OCI-LY7 (cell line): ENCODE measurements at regions not wholly inside any gene's neighbourhood (a gene's known extent, or its start where the extent isn't known, plus 50 kb on each side); places are given as distances from the start of the nearest gene placed in this dataset.

ENCODE experiments used
- BruUV-seq: library from RNA; stranded (reverse); fragments of 400-500 nt; replicated peaks from 2 replicates; lab custom pipeline; 2021; lab: Mats Ljungman, UMichigan
- CTCF ChIA-PET: fragments of 300-600 bp; sonication (Branson Sonifier 250); formaldehyde crosslinking; loops from one replicate; lab custom pipeline; 2022; ENCODE audit warnings: antibody characterized with exemption; ENCODE audit not compliant: unreplicated experiment; lab: Charles Lee
- POLR2A ChIA-PET: fragments of 300-600 bp; sonication (Branson Sonifier 250); formaldehyde crosslinking; loops from one replicate; lab custom pipeline; 2022; ENCODE audit warnings: antibody characterized with exemption; lab: Charles Lee
- DNase-seq: peaks from one replicate; pipeline ENCODE4 v3.0.0-alpha.2; 2015; ENCODE audit warnings: low spot score
- H2AFZ ChIP-seq: fragments of 200-600 bp; sonication (generic), shearing (Covaris generic); 2 replicates; pipeline ENCODE4 v1.6.1; 2014; ENCODE audit warnings: mild to moderate bottlenecking, antibody characterized with exemption, low read length, moderate library complexity
- H3K27ac ChIP-seq: fragments of 200-600 bp; sonication (generic); 2 replicates; pipeline ENCODE4 v1.5.1; 2014; ENCODE audit warnings: mixed run types, low read depth, mild to moderate bottlenecking, moderate library complexity, low read length, inconsistent platforms; ENCODE audit not compliant: poor library complexity, severe bottlenecking
- H3K36me3 ChIP-seq: fragments of 200-600 bp; sonication (generic); 2 replicates; pipeline ENCODE4 v1.6.1; 2014; ENCODE audit warnings: mild to moderate bottlenecking, antibody characterized with exemption, low read length, moderate library complexity, mixed read lengths; ENCODE audit not compliant: insufficient read depth
- H3K4me1 ChIP-seq: fragments of 200-600 bp; sonication (generic); 2 replicates; pipeline ENCODE4 v1.5.1; 2014; ENCODE audit warnings: mild to moderate bottlenecking, low read length; ENCODE audit not compliant: insufficient read depth, poor library complexity, severe bottlenecking
- H3K4me2 ChIP-seq: fragments of 200-600 bp; sonication (generic); 2 replicates; pipeline ENCODE4 v1.6.1; 2014; ENCODE audit warnings: mild to moderate bottlenecking, low read length
- H3K4me3 ChIP-seq: fragments of 200-600 bp; sonication (generic); 2 replicates; pipeline ENCODE4 v1.5.1; 2014; ENCODE audit warnings: mild to moderate bottlenecking, low read depth, low read length; ENCODE audit not compliant: poor library complexity, severe bottlenecking
- H3K79me2 ChIP-seq: fragments of 200-600 bp; sonication (generic); 2 replicates; pipeline ENCODE4 v1.6.1; 2016; ENCODE audit warnings: low read depth, mild to moderate bottlenecking, low read length, moderate library complexity, mixed read lengths; ENCODE audit not compliant: insufficient read depth
- H3K9me2 ChIP-seq: fragments of 200-600 bp; sonication (generic); 2 replicates; pipeline ENCODE4 v1.6.1; 2016; ENCODE audit warnings: mild to moderate bottlenecking, low read length, mixed read lengths; ENCODE audit not compliant: insufficient read depth
- H3K9me3 ChIP-seq: fragments of 200-600 bp; sonication (generic); 2 replicates; pipeline ENCODE4 v1.6.1; 2014; ENCODE audit warnings: mild to moderate bottlenecking, mixed run types, low read length, mixed read lengths
- H4K20me1 ChIP-seq: fragments of 200-600 bp; sonication (generic); 2 replicates; pipeline ENCODE4 v1.6.1; 2014; ENCODE audit warnings: mild to moderate bottlenecking, antibody characterized with exemption, low read length, moderate library complexity, mixed read lengths; ENCODE audit not compliant: insufficient read depth
- EZH2phosphoT487 ChIP-seq: fragments of 200-600 bp; sonication (generic); IDR thresholded peaks from 2 replicates; pipeline ENCODE4 v1.6.1; 2018; ENCODE audit warnings: low read depth, borderline replicate concordance, mild to moderate bottlenecking, mixed run types, antibody characterized with exemption, low read length, moderate library complexity, mixed read lengths
- intact Hi-C: fragments of 100-400 bp; cut with micrococcal nuclease; formaldehyde crosslinking; loops from one replicate; pipeline ENCODE4 v1.10.0; 2022; ENCODE audit not compliant: unreplicated experiment
- TF ChIP-seq, protein P1 (sequence below): fragments of 200-600 bp; sonication (generic); conservative IDR thresholded peaks from 2 replicates; pipeline ENCODE4 v1.5.1; 2014; ENCODE audit warnings: mild to moderate bottlenecking, antibody characterized with exemption, low read length, moderate library complexity, mixed read lengths

DNA sequence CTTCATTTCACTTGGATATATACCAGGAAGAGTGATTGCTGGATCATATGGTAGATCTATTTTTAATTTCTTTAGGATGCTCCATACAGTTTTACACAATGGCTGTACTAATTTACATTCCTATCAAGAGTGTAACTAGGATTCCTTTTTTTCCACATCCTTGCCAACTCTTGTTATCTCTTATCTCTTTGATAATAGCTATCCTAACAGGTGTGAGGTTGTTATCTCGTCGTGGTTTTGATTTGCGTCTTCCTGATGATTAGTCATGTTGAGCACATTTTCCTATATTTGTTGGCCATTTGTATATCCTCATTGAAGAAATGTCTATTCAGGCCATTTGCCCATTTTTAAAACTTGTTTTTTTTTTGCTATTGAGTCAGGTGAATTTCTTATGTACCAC, 552.4 kb downstream of the RFPL4B start:
- no peaks in the 10 kb centered on the region for H3K9me3 ChIP-seq
- H3K4me2 ChIP-seq = no peak overlapping the region
- H4K20me1 ChIP-seq = no peaks in the 10 kb centered on the region
- no peak for TF ChIP-seq EZH2phosphoT487
- TF ChIP-seq, protein P1, sequence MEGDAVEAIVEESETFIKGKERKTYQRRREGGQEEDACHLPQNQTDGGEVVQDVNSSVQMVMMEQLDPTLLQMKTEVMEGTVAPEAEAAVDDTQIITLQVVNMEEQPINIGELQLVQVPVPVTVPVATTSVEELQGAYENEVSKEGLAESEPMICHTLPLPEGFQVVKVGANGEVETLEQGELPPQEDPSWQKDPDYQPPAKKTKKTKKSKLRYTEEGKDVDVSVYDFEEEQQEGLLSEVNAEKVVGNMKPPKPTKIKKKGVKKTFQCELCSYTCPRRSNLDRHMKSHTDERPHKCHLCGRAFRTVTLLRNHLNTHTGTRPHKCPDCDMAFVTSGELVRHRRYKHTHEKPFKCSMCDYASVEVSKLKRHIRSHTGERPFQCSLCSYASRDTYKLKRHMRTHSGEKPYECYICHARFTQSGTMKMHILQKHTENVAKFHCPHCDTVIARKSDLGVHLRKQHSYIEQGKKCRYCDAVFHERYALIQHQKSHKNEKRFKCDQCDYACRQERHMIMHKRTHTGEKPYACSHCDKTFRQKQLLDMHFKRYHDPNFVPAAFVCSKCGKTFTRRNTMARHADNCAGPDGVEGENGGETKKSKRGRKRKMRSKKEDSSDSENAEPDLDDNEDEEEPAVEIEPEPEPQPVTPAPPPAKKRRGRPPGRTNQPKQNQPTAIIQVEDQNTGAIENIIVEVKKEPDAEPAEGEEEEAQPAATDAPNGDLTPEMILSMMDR = no peak
- H3K4me1 ChIP-seq = no peaks in the 10 kb centered on the region
- no peak overlapping the region for H3K4me3 ChIP-seq
- H3K9me2 ChIP-seq = no peaks in the 10 kb centered on the region
- H3K79me2 ChIP-seq = no peaks in the 10 kb centered on the region
- H3K27ac ChIP-seq = no peak overlapping the region
- BruUV-seq = no TSS peak
- intact Hi-C loops = no loop called here
- H3K36me3 ChIP-seq = no peaks in the 10 kb centered on the region
- no peak overlapping the region for H2AFZ ChIP-seq
- no peak for DNase-seq
- ChIA-PET CTCF (no interaction called here), POLR2A (interaction anchor here (0.6 to 0.8 kb wide), 3 partner anchors 8 to 1655 kb away, joined by 3 read pairs; no protein-coding TSS in a partner anchor)

DNA sequence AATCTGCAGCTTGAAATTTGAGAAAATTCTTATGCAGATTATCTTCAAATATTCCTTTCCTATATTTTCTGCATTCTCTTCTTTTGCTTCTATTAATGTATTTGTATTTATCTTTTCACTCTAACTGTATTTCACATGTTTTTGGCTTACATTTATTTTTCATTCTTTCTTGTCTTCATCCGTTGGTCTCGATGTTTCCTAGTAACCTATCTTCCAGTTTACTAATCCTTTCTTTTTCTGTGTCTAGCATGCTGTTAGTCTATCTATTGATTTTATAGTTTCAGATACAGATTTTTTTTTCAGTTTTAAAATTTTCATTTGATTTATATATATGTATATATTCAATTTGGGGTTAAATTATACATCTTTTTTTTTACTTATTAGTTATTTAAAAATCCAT, 556.2 kb downstream of the RFPL4B start:
- ChIA-PET CTCF (no interaction called here), POLR2A (no interaction called here)
- no peaks in the 10 kb centered on the region for H3K9me2 ChIP-seq
- no peaks in the 10 kb centered on the region for H4K20me1 ChIP-seq
- no peak overlapping the region for H3K27ac ChIP-seq
- DNase-seq = no peak
- no TSS peak for BruUV-seq
- H3K4me1 ChIP-seq = no peaks in the 10 kb centered on the region
- no peak overlapping the region for H3K4me2 ChIP-seq
- H3K4me3 ChIP-seq = no peak overlapping the region
- H3K79me2 ChIP-seq = no peaks in the 10 kb centered on the region
- no peaks in the 10 kb centered on the region for H3K9me3 ChIP-seq
- H2AFZ ChIP-seq = no peak overlapping the region
- H3K36me3 ChIP-seq = no peaks in the 10 kb centered on the region
- intact Hi-C loops = no loop called here
- TF ChIP-seq EZH2phosphoT487 = no peak
- TF ChIP-seq, protein P1 = no peak

DNA sequence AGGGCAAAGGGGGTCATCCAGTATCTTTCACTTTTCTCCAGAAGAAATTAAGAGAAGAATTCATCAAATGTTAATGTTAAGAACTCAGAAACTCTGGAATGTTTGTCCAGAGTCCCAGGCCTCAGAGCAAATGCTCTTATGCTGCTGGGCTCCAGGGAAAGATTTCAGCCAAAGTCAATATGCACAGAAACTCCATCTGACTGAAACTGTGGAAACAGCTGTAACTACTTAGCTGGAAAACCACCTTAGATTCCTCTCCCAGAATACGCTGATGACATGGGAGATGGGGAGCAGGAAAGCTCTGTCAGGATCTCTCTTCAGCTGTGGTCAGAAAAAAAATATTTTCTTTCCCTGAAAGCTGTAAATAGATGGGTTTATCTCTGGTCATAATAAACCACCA, 559.6 kb downstream of the RFPL4B start:
- H3K9me3 ChIP-seq = no peaks in the 10 kb centered on the region
- no peaks in the 10 kb centered on the region for H3K36me3 ChIP-seq
- H3K4me2 ChIP-seq = no peak overlapping the region
- no TSS peak for BruUV-seq
- no peak overlapping the region for H3K27ac ChIP-seq
- no peak overlapping the region for H3K4me3 ChIP-seq
- H3K4me1 ChIP-seq = no peaks in the 10 kb centered on the region
- no peak for DNase-seq
- H2AFZ ChIP-seq = no peak overlapping the region
- no peaks in the 10 kb centered on the region for H3K79me2 ChIP-seq
- intact Hi-C loops = no loop called here
- POLR2A ChIA-PET = no interaction called here
- CTCF ChIA-PET = no interaction called here
- no peaks in the 10 kb centered on the region for H4K20me1 ChIP-seq
- H3K9me2 ChIP-seq = no peaks in the 10 kb centered on the region
- TF ChIP-seq EZH2phosphoT487 = no peak
- TF ChIP-seq, protein P1 = no peak
